ENCODE measurements at regions not wholly inside any gene's neighbourhood (a gene's known extent, or its start where the extent isn't known, plus 50 kb on each side); places are given as distances from the start of the nearest gene placed in this dataset.

DNA sequence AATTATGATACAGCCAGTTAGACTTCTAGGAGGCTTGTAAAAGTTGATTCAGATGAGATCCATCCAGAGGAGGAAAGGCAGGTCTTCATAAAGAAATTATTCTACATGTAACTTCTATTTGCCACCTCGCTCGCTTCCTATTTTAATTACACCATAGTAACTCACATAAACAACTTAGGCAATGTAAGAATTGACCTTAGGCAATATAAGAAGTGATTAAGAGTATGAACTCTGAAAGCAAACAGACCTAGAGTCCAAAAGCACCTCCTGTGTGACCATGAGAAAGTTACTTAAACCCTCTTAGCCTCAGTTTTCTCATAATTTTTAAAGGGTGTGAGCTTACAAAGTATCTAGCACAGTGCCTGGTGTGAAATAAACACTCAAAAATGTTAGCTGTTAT lies 192.7 kb upstream of the NFIA start:
- Histone ChIP-seq H2AK5ac (ENCODE audit: low read depth, low read length) (no peak overlapping the region), H3K79me1 (ENCODE audit: low read depth, low read length) (no peaks in the 10 kb centered on the region), H2AFZ (ENCODE audit: low read length) (no peak overlapping the region), H3K18ac (ENCODE audit: extremely low read depth, low read length) (no peak overlapping the region), H3K36me3 (ENCODE audit: control insufficient read depth in 2 of 4, insufficient read depth in 4 of 4, low read length in 3 of 4) (no peaks in the 10 kb centered on the region), H4K8ac (ENCODE audit: extremely low read depth, insufficient read depth, low read length) (no peak overlapping the region), H3K14ac (ENCODE audit: insufficient read length) (no peak overlapping the region), H4K91ac (replicated peaks; ENCODE audit: insufficient read length, low read length) (no peak overlapping the region), H4K5ac (ENCODE audit: insufficient read length, low read depth, low read length) (no peak overlapping the region), H3K9me3 (ENCODE audit: insufficient read depth in 2 of 2, low read depth in 1 of 2, low read length in 1 of 2) (no peaks in the 10 kb centered on the region), H2BK120ac (replicated peaks; ENCODE audit: low read depth, low read length) (no peak overlapping the region), H3K4me1 (replicated peaks in 1 of 4; ENCODE audit: control insufficient read depth in 3 of 4, insufficient read depth in 4 of 4, low read length in 3 of 4) (peaks cover 2 to 17% (median 12%) of the 10 kb centered on the region in 4 experiments), H3K27ac (ENCODE audit: low read depth, low read length) (no peak overlapping the region), H3K27me3 (replicated peaks in 1 of 4; ENCODE audit: control insufficient read depth in 3 of 4, extremely low read depth in 1 of 4, insufficient read depth in 3 of 4, low read length in 3 of 4) (no peaks in the 10 kb centered on the region), H3K4me3 (ENCODE audit: extremely low read depth in 1 of 4, insufficient read depth in 2 of 4, low read depth in 3 of 4, low read length in 4 of 4) (no peak overlapping the region), H3K23me2 (ENCODE audit: low read depth, low read length) (no peaks in the 10 kb centered on the region), H3K9ac (replicated peaks in 1 of 4; ENCODE audit: extremely low read depth in 1 of 4, low read depth in 3 of 4, low read length in 3 of 4) (no peak overlapping the region), H2BK15ac (ENCODE audit: low read length) (no peak overlapping the region), H3K4ac (replicated peaks; ENCODE audit: insufficient read length, low read depth, low read length) (no peak overlapping the region), H2BK12ac (ENCODE audit: low read depth, low read length) (no peak overlapping the region), H2BK20ac (ENCODE audit: low read length) (no peak overlapping the region), H3K79me2 (ENCODE audit: control insufficient read depth in 1 of 2, insufficient read depth in 2 of 2, low read length in 2 of 2) (no peaks in the 10 kb centered on the region), H3K4me2 (ENCODE audit: insufficient read depth in 1 of 2, low read depth in 2 of 2, low read length in 2 of 2) (no peak overlapping the region), H4K20me1 (replicated peaks in 1 of 2; ENCODE audit: control insufficient read depth in 1 of 2, insufficient read depth in 2 of 2, low read length in 2 of 2) (no peaks in the 10 kb centered on the region), H3K23ac (ENCODE audit: insufficient read length) (no peak overlapping the region), H3K56ac (replicated peaks; ENCODE audit: insufficient read length, low read depth, low read length) (no peak overlapping the region), H2BK5ac (ENCODE audit: low read depth, low read length) (no peak overlapping the region)
- FAIRE-seq (no peak), DNase-seq (ENCODE audit: low read depth in 1 of 2, low spot score in 2 of 2) (no peak)
- ChIA-PET POLR2A (ENCODE audit: partially characterized antibody) (no interaction called here), CTCF (ENCODE audit: partially characterized antibody) (interaction anchor here (1.0 to 1.2 kb wide), 3 partner anchors 12 to 734 kb away, joined by 3 read pairs; no protein-coding TSS in a partner anchor)
- no peak for TF ChIP-seq POLR2AphosphoS5 (IDR thresholded peaks at IDR 0.05; ENCODE audit: low read depth, low read length)
- WGBS, 2 experiments (ENCODE audit: extremely low coverage in 1 of 2, insufficient coverage in 1 of 2, insufficient read length in 1 of 2, insufficient replicate concordance in 2 of 2, low coverage in 1 of 2, low lambda C conversion rate in 2 of 2, missing lambda C conversion rate in 1 of 2) = 86% methylated on average over 2 of the region's 2 CpGs; no CpG with 5 or more reads in 1 of the 2 experiments
